Transverse colon (tissue), 4 donors: ENCODE measurements at regions not wholly inside any gene's neighbourhood (a gene's known extent, or its start where the extent isn't known, plus 50 kb on each side); places are given as distances from the start of the nearest gene placed in this dataset.

Source experiments
- DNase-seq: peaks from one replicate; pipeline ENCODE4 v3.0.0-alpha.2; 2019
- H3K27ac ChIP-seq, 4 donors: fragments of 200-600 bp; sonication (generic); 2 replicates each; pipeline ENCODE4 v1.5.1; 2016 to 2018; ENCODE audit warnings: inconsistent platforms in 4 of 4
- H3K27me3 ChIP-seq: fragments of 200-600 bp; sonication (generic); 2 replicates; pipeline ENCODE4 v1.5.1; 2017; ENCODE audit warnings: inconsistent platforms
- H3K36me3 ChIP-seq, 4 donors: fragments of 200-600 bp; sonication (generic); 2 replicates each; pipeline ENCODE4 v1.5.1; 2017 to 2019; ENCODE audit warnings: inconsistent platforms in 4 of 4
- H3K4me1 ChIP-seq, 4 donors: fragments of 200-600 bp; sonication (generic); 2 replicates each; pipeline ENCODE4 v1.5.1; 2017 to 2020; ENCODE audit warnings: inconsistent platforms in 4 of 4
- H3K4me3 ChIP-seq, 4 donors: fragments of 200-600 bp; sonication (generic); 1 replicate in 1 of 4; 2 replicates in 3 of 4; pipeline versions ENCODE4 v1.5.1 to v1.6.1; 2017 to 2019; ENCODE audit warnings: inconsistent platforms in 4 of 4
- H3K9me3 ChIP-seq, 2 donors: fragments of 200-600 bp; sonication (generic); 2 replicates each; pipeline ENCODE4 v1.5.1; 2017 to 2019; ENCODE audit warnings: inconsistent platforms in 2 of 2
- CTCF ChIP-seq, 5 experiments: fragments of 200-600 bp in 3 of 5; fragments of 450-650 bp in 2 of 5; sonication (generic) in 3 of 5; IDR thresholded peaks; 1 replicate in 2 of 5; 2 replicates in 3 of 5; pipeline ENCODE4 v1.5.1; 2016 to 2017; ENCODE audit warnings: antibody characterized with exemption in 5 of 5, inconsistent platforms in 3 of 5, mild to moderate bottlenecking in 2 of 5, moderate library complexity in 1 of 5
- EP300 ChIP-seq: sonication (generic); formaldehyde crosslinking; IDR thresholded peaks from one replicate; pipeline ENCODE4 v1.6.1; 2017; ENCODE audit warnings: antibody characterized with exemption, low read depth
- POLR2A ChIP-seq: fragments of 450-650 bp; IDR thresholded peaks from one replicate; pipeline ENCODE4 v1.6.1; 2016; ENCODE audit warnings: antibody characterized with exemption, mild to moderate bottlenecking, moderate library complexity
- POLR2AphosphoS5 ChIP-seq, 3 donors: sonication (generic); formaldehyde crosslinking; IDR thresholded peaks; one replicate each; pipeline ENCODE4 v1.6.1; 2016; ENCODE audit warnings: antibody characterized with exemption in 3 of 3
- WGBS, 2 donors: methylation state at CpG; one replicate each; pipeline ENCODE4 v1.1.5; 2018; ENCODE audit warnings: low coverage in 1 of 2; 5-methylcytosine and 5-hydroxymethylcytosine counted together
- in situ Hi-C, 4 donors: fragments of 200-750 bp; cut with MboI; loops; one replicate each; pipeline versions ENCODE4 v1.15.0 to v1.15.1; 2017; ENCODE audit warnings: low sequenced_read_pairs in 3 of 4, low pct_ligation_motif_present in 1 of 4, low pct_unique_long_range_greater_than_20kb in 1 of 4
- intact Hi-C: fragments of 100-400 bp; cut with DNase I; formaldehyde crosslinking; loops from one replicate; pipeline ENCODE4 v1.15.1; 2023; ENCODE audit warnings: low total_unique reads

DNA sequence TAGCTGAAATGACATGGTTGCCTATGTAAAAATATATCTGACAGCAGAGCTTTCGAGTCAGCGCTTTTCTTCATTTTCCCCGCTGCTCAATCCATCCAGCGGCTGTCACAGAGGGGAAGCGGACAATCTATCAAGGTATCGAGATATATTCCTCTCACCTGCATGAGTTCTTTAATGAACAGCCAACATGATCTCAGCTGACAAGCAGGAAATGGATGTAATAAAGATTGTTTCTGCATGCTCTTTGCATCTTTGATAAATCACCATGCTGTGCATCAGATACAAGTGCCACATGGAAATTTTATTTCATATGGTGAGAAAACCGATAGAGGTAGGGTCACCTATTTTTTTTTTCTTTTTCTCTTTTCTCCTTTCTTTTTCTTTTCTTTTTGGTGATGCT lies 602.3 kb upstream of the MMS22L start:
- Histone ChIP-seq H3K9me3 (no peaks in the 10 kb centered on the region), H3K4me1 (no peaks in the 10 kb centered on the region), H3K4me3 (no peak overlapping the region), H3K27ac (no peak overlapping the region), H3K27me3 (no peaks in the 10 kb centered on the region), H3K36me3 (no peaks in the 10 kb centered on the region)
- TF ChIP-seq EP300 (no peak), CTCF (IDR thresholded peaks at IDR 0.05) (no peak), POLR2AphosphoS5 (IDR thresholded peaks at IDR 0.05) (no peak), POLR2A (no peak)
- in situ Hi-C loops (no loop called here), intact Hi-C loops (no loop called here)
- 83 to 89% methylated on average over 4 to 7 of the region's 7 CpGs for WGBS, 2 donors
- no peak for DNase-seq

- no peak for DNase-seq
- no peaks in the 10 kb centered on the region for H3K4me1 ChIP-seq
- no peak overlapping the region for H3K4me3 ChIP-seq
- intact Hi-C loops (no loop called here), in situ Hi-C loops (no loop called here)
- H3K27ac ChIP-seq, result no peak overlapping the region
- no peaks in the 10 kb centered on the region for H3K9me3 ChIP-seq
- no peaks in the 10 kb centered on the region for H3K36me3 ChIP-seq
- WGBS, 2 donors, result 50 to 64% methylated on average over 2 to 4 of the region's 4 CpGs
- TF ChIP-seq POLR2AphosphoS5 (IDR thresholded peaks at IDR 0.05) (no peak), CTCF (IDR thresholded peaks at IDR 0.05) (no peak), POLR2A (no peak), EP300 (no peak)
- no peaks in the 10 kb centered on the region for H3K27me3 ChIP-seq
Observed at GRCh38 chr6:97885828-97886227, 602.8 kb upstream of the MMS22L start.

DNA sequence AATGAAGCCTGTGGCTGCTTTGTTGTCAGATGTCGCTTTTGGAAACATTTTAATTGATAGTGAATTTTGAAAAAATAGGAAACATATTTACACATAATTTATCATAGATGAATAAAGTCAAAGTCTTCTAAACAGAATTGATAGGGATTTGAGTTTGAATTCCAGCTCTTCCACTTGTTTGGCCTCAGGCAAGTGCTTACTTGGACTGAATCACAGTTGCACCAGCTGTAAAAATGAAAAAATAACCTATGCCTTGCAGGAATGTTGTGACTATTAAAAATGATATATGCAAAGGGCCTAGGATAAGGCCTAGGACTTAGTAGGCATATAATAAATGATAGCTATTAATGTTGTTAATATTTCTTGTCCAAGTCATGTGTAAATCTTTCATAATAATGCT lies 618.5 kb upstream of the MMS22L start:
- Histone ChIP-seq H3K4me1 (no peaks in the 10 kb centered on the region), H3K27ac (no peak overlapping the region), H3K27me3 (no peaks in the 10 kb centered on the region), H3K9me3 (no peaks in the 10 kb centered on the region), H3K4me3 (no peak overlapping the region), H3K36me3 (no peaks in the 10 kb centered on the region)
- in situ Hi-C loops (no loop called here), intact Hi-C loops (no loop called here)
- 93 to 97% methylated on average over 1 of the region's 1 CpG for WGBS, 2 donors
- TF ChIP-seq POLR2A (no peak), EP300 (no peak), CTCF (IDR thresholded peaks at IDR 0.05) (no peak), POLR2AphosphoS5 (IDR thresholded peaks at IDR 0.05) (no peak)
- DNase-seq, result no peak

DNA sequence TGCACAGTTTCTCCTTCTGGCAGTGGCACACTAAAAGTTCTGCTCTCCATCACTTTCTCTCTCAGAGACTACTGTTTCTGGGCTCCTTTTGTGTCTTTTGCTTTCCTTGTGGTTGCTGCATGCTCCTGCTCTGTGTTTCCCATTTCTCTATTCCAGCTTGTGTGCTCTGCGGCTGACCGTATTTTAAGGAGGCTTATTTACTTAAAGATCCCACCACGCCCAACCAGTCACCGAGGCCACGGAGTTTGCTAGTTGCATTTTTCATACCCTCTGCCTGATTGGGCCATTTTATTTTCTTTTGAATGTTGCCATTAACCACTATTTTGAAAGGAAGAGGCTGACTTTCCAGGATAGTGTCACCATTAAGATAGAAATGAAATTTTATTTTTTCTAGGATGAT lies 626.4 kb upstream of the MMS22L start:
- 43 to 66% methylated on average over 3 to 5 of the region's 5 CpGs for WGBS, 2 donors
- no peak for DNase-seq
- in situ Hi-C loops, result no loop called here
- intact Hi-C loops, result no loop called here
- H3K36me3 ChIP-seq, result no peaks in the 10 kb centered on the region
- no peak overlapping the region for H3K27ac ChIP-seq
- no peak overlapping the region for H3K4me3 ChIP-seq
- H3K27me3 ChIP-seq, result no peaks in the 10 kb centered on the region
- H3K9me3 ChIP-seq, result no peaks in the 10 kb centered on the region
- no peak for TF ChIP-seq EP300
- TF ChIP-seq CTCF (IDR thresholded peaks at IDR 0.05), result no peak
- no peak for TF ChIP-seq POLR2AphosphoS5 (IDR thresholded peaks at IDR 0.05)
- no peak for TF ChIP-seq POLR2A
- H3K4me1 ChIP-seq, result no peaks in the 10 kb centered on the region
